Thoracic aorta (tissue), 2 donors: ENCODE measurements at regions not wholly inside any gene's neighbourhood (a gene's known extent, or its start where the extent isn't known, plus 50 kb on each side); places are given as distances from the start of the nearest gene placed in this dataset.

Experiments used
- ATAC-seq: fragments of 150-250 bp; one replicate; pipeline ENCODE4 v1.8.0; 2017; ENCODE audit warnings: low read depth; ENCODE audit not compliant: insufficient number of reproducible peaks, low FRiP score
- DNase-seq: peaks from one replicate; pipeline ENCODE4 v3.0.0-alpha.2; 2020; ENCODE audit warnings: low spot score
- H3K27ac ChIP-seq, 2 donors: fragments of 200-600 bp; sonication (generic); 1 replicate in 1 of 2; 2 replicates in 1 of 2; pipeline ENCODE4 v1.5.1; 2016; ENCODE audit warnings: mild to moderate bottlenecking in 2 of 2, moderate library complexity in 2 of 2
- H3K27me3 ChIP-seq: fragments of 200-600 bp; sonication (generic); replicated peaks from 2 replicates; pipeline ENCODE4 v1.6.0; 2016; ENCODE audit warnings: mild to moderate bottlenecking; ENCODE audit not compliant: insufficient read depth
- H3K36me3 ChIP-seq: fragments of 200-600 bp; sonication (generic); one replicate; pipeline ENCODE4 v1.5.1; 2016
- H3K4me1 ChIP-seq, 2 donors: fragments of 200-600 bp; sonication (generic); 1 replicate in 1 of 2; 2 replicates in 1 of 2; pipeline versions ENCODE4 v1.5.1 to v1.6.0; 2016; ENCODE audit warnings: low read depth in 2 of 2, mild to moderate bottlenecking in 1 of 2; ENCODE audit not compliant: control insufficient read depth in 1 of 2
- H3K4me3 ChIP-seq: fragments of 200-600 bp; sonication (generic); 2 replicates; pipeline ENCODE4 v1.5.1; 2016; ENCODE audit warnings: mild to moderate bottlenecking
- H3K9me3 ChIP-seq: fragments of 200-600 bp; sonication (generic); 2 replicates; pipeline ENCODE4 v1.5.1; 2016
- CTCF ChIP-seq: fragments of 200-600 bp; sonication (generic); IDR thresholded peaks from one replicate; pipeline ENCODE4 v1.5.1; 2019; ENCODE audit warnings: antibody characterized with exemption

- Histone ChIP-seq H3K4me3 (no peak overlapping the region), H3K9me3 (no peaks in the 10 kb centered on the region), H3K36me3 (no peaks in the 10 kb centered on the region), H3K27ac (no peak overlapping the region), H3K4me1 (no peaks in the 10 kb centered on the region), H3K27me3 (no peaks in the 10 kb centered on the region)
- ATAC-seq (no peak), DNase-seq (no peak)
- no peak for TF ChIP-seq CTCF
These were observed 96.2 kb upstream of the INSIG1 start for GRCh38 chr7:155201325-155202087.

- no peak for DNase-seq
- Histone ChIP-seq H3K4me3 (no peak overlapping the region), H3K36me3 (no peaks in the 10 kb centered on the region), H3K4me1 (no peaks in the 10 kb centered on the region), H3K9me3 (no peaks in the 10 kb centered on the region), H3K27me3 (no peaks in the 10 kb centered on the region), H3K27ac (no peak overlapping the region)
- TF ChIP-seq CTCF, result no peak
- no peak for ATAC-seq
These were observed 95.4 kb upstream of the INSIG1 start for GRCh38 chr7:155202106-155202871.

- H3K27me3 ChIP-seq, result no peaks in the 10 kb centered on the region
- H3K4me3 ChIP-seq, result no peak overlapping the region
These were observed 94.4 kb upstream of the INSIG1 start for GRCh38 chr7:155203059-155203881.

GRCh38 chr7:155203882-155204691, 93.6 kb upstream of the INSIG1 start:
- Histone ChIP-seq H3K4me1 (no peaks in the 10 kb centered on the region), H3K27me3 (no peaks in the 10 kb centered on the region), H3K36me3 (no peaks in the 10 kb centered on the region), H3K9me3 (no peaks in the 10 kb centered on the region), H3K4me3 (no peak overlapping the region), H3K27ac (no peak overlapping the region)
- no peak for DNase-seq
- ATAC-seq, result no peak
- TF ChIP-seq CTCF, result no peak

More at GRCh38 chr7:155203059-155203881, 94.4 kb upstream of the INSIG1 start:
- ATAC-seq (no peak), DNase-seq (no peak)
- no peak overlapping the region for H3K27ac ChIP-seq
- no peaks in the 10 kb centered on the region for H3K36me3 ChIP-seq
- TF ChIP-seq CTCF, result no peak
- H3K4me1 ChIP-seq, result no peaks in the 10 kb centered on the region
- H3K9me3 ChIP-seq, result no peaks in the 10 kb centered on the region
